ENCODE measurements at regions not wholly inside any gene's neighbourhood (a gene's known extent, or its start where the extent isn't known, plus 50 kb on each side); places are given as distances from the start of the nearest gene placed in this dataset.
"Not testable (repeated sequence)": the region's sequence is repeated elsewhere in the genome, so short reads cannot be mapped to it uniquely, and the experiment has no call there.

DNA sequence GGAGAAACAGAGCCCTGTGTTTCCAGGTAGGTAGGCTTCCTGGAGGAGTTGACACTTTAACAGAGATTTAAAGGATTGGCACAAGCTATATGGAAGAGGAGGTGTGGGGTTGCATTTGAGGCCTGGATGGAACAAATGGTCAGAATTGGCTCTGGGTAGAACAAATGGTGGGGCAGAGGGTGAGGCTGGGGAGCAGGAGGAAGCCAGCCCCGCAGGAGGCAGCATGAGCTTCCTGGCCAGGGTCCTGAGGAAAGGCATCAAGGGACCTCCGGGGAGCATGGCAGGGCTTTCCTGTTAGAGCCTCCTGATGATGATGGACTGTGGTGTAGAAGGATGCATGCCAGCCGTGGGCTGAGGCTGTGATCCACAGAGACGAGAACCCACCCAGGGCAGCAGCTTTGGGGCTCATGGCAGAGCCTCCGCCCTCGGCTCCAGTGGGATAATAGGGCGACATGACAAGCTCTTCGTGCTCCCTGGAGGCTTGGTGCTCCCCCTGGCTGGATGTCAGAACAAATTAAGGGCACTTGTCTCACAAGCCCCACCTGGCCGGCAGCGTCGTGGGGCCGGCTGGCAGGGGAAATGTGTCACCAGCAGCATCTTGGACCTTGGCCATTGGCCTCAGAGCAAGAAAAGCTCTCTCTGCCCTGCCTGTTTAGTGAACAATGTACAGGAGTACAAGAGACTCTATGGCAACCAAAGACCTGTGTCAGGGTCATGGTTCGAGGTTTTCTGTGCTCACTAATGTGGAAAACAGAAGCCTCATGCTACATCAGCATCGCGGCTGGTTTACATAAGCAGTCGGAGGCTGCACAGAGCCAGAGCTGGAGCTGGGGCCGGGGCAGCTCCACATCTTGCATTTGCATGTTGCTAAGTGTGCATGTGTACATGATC, 153.5 kb downstream of the MYCN start:
- DNase-seq: no peak

DNA sequence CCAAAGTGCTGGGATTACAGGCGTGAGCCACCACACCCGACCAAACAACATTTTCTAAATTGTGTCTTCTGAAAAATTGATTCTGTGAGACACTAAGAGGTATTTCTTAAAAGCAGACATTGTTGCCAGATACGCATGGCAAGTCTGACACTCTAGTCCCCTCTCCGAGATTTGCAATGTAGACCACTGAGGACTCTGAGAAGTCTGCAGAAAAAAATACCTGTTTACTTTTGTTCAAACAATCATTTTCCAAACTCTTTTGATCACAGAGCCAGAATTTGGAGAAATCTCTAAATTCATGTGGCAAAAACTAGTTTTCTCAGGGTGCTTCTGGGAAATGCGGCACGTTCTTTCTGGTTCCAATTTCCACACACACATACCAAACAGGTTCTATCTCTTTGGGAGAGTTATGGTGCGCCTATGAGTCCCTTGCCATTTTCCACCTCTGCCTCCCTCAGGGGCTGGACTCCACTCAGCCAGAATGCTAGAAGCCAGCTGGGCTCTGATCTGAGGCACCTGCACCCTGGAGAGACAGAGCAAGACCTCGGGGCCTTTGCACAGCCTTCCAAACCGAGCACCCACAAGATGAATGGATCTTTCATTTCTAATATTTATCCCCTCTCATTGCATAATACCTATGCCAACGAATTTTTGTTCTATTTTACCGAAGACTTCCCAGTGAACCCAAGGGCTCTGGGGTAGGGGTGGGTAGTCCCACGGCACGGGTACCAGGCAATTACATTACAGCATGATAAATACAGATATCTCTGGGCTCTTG, 152.7 kb downstream of the MYCN start:
- DNase-seq: no peak

DNA sequence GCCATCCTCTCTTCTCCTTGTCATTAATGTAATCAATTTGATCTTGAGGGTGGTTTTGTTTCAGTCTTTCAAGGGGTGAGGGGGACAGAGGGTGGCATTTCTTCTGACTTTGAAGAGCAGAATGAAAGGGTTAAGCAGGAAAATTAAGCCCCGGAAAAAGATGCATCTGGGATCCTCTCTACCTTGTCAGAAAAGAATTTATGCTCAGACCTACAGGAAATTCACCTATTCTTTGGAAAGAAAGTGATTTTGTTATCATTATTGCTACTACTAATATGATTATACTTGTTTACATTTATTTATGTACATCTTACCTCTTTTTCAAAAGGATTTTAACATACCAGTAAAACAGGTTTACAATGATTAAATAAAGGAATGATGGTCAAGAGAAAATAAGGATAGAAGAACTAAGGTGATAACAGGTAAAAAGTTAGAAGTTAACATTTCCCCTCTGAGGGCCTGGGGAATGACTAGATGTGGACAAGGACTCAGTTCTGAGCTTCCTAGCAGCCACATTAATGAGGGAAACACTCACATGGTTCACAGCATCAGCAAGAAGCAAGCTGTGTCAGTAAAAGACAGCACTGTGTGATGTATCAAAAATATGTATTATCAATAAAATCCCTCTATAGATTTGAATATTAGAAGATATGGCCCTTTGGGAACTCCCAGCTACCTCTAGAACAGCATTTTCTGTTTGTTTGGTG, 151.4 kb downstream of the MYCN start:
- DNase-seq: no peak

DNA sequence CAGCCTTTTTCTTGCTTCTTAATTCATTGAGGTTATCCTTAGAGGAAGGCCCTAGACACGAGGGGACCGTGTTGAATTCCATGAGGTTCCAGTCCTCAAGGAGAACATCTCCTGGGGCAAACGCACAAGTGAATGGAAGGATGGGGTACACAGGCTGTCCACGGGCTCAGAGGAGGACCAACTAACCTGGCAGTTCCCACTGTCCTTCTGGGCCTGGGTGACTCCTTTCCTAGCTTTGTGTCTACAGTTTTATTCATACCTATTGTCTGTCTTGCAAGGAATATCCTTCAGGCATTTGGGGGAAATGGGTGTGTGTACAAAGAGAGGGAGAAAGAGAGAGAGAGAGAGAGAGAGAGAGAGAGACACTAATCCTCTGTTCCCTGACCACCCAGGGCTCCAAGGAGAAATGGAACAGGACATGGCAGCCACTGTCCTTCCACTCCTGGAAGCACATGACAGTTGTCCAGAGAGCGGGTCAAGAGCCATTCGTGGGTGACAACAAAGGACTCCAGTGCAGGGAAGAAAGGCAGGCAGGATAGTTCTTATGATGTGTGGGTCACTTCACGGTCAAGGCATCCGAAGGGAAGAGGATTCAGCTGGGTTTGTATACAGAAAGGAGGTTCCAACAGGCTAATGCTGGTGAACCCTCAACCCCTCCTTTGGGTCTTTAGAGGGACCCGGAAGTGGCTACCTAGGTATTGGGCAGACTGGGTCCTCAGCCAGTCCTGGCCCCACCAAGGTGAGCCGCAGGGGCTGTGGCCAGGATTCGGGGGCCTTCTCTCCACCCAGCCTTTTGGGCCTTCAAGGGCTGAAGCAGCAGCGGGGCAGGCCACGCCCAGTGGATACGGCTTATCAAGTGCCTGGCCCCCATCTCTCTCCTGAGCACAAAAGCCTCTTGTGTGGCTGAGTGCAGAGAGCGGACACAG, 150.6 kb downstream of the MYCN start:
- no peak for DNase-seq

DNA sequence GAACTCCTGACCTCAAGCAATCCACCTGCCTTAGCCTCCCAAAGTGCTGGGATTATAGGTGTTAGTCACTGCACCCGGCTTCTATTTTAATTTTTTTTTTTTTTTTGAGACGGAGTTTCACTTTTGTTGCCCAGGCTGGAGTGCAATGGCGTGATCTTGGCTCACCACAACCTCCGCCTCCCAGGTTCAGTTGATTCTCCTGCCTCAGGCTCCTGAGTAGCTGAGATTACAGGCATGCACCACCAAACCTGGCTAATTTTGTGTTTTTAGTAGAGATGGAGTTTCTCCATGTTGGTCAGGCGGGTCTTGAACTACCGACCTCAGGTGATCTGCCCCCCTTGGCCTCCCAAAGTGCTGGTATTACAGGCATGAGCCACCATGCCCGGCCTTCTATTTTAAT, 149.1 kb downstream of the MYCN start:
- DNase-seq: not testable (repeated sequence)

DNA sequence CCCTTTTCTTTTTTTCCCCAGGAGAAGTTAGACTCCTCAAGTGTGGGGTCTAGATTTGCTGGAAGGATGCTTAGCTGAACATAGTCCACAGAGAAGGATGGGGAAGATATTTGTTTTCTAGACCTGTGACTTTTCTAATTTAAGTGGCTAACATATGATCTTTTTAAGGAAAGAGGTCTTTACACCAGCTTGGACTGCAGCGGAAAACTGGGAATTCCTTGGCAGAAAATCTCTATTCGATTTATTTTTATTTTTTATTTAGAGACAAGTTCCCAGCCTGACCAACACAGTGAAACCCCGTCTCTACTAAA, 148.4 kb downstream of the MYCN start:
- no peak for DNase-seq

DNA sequence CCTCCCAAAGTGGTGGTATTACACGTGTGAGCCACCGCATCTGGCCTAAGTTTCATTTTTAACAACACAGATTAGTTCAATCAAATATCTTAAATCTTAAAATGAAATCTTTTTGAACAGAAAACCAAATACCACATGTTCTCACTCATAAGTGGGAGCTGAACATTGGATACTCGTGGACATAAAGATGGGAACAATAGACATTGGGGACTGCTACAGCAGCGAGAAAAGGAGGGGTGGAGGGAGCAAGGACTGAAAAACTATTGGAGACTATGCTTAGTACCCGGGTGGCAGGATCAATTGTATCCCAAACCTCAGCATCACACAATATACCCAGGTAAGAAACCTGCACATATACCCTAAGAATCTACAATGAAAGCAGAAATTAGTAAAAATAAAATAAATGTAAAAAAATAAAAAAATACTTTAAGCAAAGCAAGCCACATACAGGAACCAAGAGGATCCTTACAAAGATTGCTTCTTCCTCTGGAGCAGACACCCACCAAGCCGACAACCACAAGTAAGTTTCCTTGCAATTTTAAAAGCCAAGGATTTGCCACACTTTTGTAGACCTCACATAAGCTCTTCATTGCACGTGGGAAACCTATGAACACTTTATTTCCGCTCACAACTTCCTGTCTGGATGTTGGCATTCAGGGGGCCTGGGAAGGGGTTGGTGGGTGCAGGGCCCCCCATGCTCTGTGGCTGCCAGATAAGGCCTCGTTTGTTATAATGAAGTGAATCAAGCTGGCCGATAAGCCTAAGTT, 147.9 kb downstream of the MYCN start:
- DNase-seq: no peak

DNA sequence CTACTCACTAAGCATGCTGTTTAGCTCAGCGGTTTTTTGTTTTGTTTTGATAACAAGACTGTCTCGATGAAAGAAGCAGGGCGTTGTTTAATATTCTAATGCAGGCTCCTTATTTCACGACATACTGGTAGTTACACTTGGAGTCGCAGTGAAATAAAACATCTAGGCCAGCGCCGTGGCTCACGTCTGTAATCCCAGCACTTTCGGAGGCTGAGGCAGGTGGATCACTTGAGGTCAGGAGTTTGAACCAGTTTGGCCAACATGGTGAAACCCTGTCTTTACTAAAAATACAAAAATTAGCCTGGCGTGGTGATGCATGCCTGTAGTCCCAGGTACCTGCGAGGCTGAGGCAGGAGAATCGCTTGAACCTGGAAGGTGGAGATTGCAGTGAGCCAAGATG, 145.8 kb downstream of the MYCN start:
- DNase-seq: not testable (repeated sequence)

DNA sequence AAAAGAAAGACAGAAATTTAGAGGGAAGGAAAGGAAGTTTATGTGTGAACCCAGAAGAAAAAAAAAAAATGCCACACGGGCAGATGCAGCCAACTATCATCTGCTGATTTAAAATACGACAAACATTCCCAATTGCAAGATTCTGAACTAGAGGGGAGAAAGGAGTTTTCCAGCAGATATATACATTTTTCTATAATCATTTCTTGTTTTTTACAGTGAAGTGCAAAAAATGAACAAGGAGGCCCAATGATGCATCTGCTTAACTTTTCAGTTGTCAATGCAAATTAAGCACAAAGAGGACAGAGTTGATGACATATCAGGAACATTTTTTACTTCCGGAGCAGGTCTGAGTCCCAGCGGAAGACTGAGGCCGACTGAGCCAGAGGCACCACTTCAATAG, 144.7 kb downstream of the MYCN start:
- DNase-seq: no peak

DNA sequence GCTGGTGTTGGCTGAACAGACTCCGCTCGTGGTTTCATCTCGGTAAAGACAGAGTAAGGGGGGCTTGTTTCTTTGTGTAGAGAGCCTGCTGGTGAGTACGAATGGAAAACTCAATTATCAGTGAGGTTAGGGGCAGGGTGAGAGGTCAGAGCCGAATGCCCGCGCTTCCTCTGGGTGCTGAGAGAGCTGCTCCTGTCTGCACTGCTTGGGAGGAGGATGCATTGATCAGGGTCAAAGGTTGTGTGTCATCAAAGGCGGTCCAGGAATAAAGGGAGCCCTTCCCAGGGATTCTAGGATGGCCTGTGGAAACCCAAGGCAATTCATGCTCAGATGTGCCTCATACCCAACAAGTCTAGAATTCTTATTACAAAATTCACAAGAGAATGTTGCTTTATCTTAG, 143.9 kb downstream of the MYCN start:
- DNase-seq: no peak

DNA sequence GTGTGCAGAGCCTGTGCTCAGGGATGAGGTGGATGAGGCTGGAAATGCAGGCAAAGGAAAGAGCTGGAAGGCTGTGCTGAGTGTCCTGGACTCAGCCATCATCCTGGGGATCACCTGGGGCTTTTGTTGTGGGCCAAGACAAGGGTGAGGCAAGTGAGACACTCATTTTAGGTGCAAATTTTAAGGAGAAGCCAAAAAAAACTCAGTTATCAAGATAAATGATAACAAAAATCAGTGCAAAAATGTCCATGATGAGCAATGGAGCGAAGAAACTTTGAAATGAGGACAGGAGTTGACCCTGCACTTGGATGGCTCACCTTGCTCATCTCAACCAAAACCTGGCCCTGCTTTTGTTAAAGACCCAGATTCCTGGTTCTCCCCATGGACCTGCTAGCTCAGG, 141.9 kb downstream of the MYCN start:
- DNase-seq: no peak

DNA sequence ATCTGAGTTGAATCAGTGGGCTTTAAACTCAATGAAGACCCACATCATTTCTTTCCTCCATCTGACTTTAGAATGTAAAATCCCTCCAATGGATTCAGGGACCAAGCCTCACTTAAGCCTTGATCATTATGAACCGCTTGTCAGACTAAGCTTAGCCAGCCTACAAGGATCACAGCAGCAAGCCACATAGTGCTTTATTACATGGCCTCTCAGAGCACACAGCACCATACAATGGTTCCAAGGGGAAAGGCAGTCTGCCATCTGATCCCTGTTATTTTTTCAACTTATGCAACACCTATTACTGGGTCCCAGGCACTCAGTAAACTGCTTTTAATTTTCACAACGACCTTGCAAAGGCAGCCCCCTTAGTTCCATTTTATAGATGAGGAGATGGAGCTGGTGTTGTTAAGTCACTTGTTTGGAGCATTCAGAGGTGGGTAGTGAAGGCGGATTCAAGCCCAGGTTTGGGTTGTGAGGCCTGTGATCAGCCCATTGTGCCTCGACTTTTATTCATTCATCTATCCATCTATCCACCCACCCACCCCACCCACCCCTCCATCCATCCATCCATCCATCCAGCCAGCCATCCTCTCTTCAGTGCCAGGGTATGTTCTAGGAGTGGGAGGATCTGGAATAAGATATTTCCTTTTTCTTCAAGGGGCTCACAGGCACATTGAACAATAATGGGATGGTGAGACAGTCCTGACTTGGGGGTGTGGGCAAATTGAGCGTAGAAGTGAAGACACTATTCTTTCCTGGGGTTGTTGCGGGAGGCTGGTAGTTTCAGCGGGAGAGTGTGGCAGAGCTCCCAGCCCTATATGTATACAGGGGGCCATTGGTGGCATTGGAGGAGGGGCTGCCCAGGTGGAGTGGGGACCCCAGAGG, 141.2 kb downstream of the MYCN start:
- no peak for DNase-seq

DNA sequence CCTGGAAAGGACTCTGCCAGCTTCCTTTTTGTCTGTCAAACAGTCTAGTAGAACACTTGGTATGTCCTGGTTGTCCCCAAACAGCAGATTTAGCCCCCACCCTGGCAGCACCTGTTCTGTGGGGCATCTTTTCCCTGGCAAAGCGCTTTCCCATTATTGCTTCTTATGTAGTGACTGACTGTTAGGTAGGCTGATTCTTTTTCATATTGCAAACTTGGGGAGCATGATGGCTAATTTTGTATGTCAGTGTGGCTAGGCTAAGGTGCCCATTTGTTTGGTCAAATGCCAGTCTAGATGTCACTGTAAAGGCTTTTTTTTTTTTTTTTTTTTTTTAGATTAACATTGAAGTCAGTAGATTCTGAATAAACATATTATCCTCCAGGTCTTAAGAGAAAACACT, 140.2 kb downstream of the MYCN start:
- DNase-seq: no peak

DNA sequence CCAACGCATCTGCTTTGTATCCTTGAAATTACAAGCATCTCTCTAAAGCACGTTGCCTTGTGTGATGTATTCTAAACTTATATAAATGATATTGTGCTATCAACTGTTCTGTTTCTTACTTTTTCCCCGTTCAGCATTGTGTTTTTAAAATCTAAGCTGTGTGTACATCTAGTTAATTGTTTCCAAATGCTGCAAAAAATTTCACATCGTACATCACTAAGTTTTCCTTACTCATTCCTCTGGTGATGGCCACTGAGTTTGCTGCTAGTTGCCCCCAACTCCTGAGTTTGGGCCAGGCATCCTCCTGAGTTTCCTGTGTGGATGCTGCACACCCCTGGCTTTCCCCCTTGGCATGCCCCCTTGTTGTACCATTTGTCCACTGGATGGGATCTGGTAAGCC, 139.7 kb downstream of the MYCN start:
- no peak for DNase-seq

DNA sequence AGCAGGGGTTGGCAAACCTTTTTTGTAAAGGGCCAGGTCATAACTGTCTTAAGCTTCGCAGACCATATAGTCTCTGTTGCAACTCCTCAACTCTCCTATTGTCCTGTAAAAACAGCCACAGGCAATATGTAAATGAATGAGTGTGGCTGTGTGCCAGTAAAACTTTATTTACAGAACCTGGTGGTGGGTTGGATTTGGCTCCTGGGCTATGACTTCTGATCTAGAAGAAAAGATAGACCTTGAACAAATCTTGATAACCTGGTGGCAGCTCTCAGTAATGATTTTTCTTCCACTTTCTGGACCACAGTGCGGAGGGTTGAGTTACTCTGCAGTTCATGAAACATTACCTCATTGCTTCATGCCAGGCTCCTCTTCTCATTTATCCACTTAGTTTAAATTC, 139.3 kb downstream of the MYCN start:
- no peak for DNase-seq

DNA sequence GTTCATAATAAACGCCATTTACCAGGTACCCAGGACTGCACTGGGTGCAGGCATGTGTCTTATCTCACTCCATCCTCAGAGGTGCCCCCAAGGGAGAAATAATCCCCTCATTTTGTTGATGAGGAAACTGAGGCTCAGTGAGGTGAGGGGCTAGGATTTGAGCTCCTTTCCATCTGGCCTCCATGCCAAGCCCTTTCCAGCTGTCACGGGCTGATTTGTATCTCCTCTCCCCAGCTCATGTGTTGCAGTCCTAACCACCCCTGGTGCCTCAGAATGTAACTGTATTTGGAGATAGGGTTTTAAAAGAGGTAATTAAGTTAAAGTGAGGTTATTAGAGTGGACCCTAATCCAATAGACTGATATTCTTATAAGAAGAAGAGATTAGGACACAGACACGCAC, 137.3 kb downstream of the MYCN start:
- DNase-seq: no peak

DNA sequence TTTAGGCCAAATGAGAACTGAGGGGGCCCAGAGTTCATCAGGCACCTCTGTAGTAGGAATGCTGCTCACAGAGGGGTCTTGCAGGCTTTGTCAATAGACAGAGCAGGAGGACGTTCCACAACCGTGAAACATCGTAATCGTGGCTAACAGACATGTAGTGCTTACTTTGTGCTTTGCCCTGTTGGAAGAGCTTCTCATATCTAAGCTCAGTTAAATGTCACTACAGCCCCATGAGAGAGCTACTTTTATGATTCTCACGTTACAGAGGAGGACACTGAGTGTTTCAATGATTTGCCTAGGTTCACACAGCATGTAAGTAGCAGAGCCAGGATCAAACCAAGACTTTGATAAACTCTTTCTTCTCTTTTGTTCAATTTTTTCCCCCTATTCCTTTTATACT, 136.6 kb downstream of the MYCN start:
- DNase-seq: no peak

DNA sequence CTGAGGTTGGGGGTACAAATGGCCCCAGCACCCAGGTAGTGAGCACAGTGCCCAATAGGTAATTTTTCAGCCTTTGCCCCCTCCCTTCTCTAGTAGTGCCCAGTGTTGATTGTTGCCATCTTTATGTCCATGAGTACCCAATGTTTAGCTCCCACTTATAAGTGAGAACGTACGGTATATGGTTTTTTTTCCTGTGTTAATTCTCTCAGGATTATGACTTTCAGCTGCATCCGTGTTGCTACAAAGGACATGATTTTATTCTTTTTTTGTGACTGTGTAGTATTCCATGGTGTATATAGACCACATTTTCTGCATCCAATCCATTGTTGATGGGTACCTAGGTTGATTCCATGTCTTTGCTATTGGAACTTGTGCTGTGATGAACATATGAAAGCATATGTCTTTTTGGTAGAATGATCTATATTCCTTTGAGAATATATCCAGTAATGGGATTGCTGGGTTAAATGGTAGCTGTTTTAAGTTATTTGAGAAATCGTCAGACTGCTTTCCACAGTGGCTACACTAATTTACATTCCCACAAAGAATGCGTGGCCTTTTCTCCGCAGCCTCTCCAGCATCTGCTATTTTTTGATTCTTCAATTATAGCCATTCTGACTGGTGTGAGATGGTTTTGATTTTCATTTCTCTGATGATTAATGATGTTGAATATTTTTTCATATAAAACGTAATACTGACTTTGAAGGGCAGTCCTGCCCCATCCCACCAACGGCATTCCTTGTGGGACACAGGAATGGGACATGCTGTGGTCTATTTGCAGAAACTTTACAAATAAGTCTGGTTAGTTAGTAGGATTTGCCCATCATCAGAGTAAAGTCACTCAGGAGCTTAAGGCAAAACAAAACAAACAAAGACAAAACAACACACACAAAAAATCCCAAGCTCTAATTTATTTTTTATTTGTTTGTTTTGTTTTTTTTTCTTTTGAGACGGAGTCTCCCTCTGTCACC, 135.0 kb downstream of the MYCN start:
- no peak for DNase-seq

DNA sequence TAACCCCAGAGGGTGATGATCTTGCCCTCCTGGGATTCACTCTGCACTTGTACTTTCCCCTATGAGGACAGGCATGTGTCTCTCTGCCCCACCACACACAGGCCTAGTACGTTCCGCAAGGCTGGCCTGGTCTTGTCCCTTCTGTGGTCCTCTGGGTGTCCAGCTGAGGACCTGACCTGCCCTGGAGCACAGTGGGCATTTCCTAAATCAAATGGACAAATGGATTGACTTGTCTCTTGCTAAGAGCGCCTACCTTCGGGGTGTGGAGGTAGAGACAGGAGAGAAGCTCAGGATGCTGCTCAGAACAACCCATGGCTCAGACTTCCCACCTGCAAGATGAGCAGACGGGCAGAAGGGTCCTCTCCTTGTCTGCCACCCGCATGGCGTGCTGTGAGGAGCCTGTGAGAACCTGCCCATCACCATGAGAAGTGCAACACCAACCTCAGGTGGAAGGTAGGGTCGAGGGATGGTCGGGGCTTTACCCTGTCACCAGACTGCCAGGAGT, 133.6 kb downstream of the MYCN start:
- DNase-seq: no peak

All from fibroblast of skin of back (primary cell).